Dermis blood vessel endothelial cell (primary cell): ENCODE measurements at regions not wholly inside any gene's neighbourhood (a gene's known extent, or its start where the extent isn't known, plus 50 kb on each side); places are given as distances from the start of the nearest gene placed in this dataset.

Experiments used
- DNase-seq: peaks from one replicate; pipeline ENCODE4 v3.0.0; 2010

DNA sequence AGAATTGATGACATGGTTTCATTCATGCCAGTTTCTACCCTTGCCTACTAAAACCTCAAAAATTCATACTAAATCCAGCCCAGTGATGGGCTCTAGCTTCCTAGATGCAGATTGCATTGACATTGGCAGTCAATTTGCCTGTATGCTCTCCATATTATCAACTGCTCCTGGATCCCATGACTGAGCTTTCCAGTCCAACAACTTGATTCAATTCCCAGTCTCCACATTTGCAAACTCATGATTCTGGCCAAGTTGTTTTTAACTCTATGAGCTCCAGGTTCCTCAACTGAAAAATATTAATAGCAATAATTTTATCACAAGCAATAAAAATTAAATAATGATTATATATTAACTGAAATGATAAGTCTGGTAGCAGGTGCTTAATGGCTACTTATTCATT, 51.0 kb upstream of the DSC1 start:
- no peak for DNase-seq

DNA sequence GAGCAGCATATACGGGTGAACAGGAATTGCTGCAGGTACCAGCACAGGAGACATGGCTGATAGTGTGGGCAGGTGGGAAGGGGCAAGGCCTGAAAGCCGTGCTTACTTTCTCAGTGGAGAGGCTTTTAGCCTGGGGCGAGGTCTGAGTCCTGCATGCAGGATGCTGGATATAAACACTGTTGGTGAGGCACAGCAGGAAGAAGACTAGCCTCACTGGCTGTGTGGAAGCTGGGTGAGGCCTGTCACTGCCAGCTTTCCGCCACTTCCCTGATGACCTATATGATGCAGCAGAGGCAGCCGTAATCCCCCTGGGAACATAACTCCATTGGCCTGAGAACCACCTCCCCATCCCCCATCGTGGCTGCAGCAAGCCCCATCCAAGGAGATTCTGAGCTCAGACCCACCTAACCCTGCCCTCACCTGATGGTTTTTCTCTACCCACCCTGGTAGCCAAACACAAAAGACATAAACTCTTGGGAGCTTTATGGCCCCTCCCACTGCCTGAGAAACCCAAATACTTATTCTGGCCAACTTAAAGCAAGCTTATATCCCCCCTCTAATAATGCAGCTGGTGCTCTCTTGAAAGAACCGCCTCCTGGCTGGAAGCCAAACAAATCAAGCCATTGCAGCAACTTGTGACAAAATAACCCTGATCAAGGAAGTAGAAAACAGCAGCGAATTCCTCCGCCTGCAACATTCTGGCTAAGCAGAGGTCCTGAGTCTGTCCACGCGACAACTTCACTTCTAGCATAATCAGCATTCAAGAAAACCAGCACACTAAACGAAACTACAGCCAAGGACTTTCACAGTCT, 54.6 kb upstream of the DSC1 start:
- peak; percentile 13 for DNase-seq

DNA sequence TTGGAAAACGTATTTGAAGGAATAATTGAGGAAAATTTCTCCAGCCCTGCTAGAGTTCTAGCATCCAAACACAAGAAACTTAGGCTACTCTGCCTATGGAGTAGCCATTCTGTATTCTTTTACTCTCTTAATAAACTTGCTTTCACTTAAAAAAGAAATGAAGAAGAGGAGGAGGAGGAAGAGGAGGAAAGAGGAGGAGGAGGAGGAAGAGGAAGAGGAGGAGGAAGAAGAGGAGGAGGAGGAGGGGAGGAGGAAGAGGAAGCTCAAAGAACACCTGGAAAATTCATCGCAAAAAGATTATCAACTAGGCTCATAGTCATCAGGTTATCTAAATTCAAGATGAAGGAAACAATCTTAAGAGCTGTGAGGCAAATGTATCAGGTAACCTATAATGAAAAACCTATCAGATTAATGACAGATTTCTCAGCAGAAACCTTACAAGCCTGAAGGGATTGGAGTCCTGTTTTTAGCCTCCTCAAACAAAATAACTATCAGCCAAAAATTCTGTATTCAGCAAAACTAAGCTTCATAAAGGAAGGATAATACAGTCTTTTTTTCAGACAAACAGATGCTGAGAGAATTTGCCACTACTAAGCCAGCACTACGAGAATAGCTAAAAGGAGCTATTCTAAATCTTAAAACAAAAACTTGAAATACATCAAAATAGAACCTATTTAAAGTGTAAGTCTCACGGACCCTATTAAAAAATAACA, 56.2 kb upstream of the DSC1 start:
- DNase-seq = no peak

DNA sequence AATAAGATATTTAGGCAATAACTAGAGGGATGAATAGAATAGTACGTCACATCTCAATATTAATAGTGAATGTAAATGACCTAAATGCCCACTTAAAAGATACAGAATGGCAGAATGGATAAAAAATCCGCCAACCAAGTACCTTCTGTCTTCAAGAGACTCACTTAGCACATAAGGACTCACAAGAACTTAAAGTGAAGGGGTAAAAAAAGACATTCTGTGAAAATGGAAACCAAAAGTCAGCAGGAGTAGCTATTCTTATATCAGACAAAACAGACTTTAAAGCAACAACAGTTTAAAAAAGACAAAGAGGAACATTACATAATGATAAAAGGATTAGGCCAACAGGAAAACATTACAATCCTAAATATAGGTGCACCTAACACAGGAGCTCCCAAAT, 56.7 kb upstream of the DSC1 start:
- no peak for DNase-seq

DNA sequence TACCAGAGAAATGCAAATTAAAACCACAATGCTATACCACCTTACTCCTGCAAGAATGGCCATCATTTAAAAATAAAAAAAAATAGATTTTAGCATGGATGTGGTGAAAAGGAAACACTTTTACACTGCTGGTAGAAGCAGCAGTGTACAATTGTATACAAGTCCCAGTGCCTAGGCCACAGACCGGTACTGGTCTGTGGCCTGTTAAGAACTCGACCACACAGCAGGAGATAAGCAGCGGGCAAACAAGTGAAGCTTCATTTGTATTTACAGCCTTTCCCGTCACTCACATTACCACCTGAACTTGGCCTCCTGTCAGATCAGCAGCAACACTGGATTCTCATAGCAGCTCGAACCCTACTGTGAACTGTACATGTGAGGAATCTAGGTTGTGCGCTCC, 60.7 kb upstream of the DSC1 start:
- DNase-seq = no peak

DNA sequence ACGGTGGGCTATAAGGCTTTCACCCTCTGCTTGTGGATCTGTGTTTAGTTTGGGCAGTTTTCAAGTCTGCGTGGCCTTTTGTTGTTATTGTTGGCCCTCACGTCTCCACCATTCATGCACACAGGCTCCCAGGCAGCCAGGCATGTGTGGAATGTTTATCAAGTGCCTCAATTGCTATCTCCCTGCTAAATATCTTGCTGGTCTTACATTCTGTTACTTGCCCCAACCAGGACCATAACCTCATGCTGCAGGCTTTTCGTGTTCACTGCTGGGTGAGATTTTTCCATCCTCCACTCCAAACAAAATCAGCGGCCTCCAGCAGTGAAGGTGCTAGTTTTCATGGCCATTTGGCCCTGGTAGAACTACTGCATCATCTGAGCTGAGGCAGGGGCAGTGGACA, 63.0 kb upstream of the DSC1 start:
- peak; percentile 31 for DNase-seq

DNA sequence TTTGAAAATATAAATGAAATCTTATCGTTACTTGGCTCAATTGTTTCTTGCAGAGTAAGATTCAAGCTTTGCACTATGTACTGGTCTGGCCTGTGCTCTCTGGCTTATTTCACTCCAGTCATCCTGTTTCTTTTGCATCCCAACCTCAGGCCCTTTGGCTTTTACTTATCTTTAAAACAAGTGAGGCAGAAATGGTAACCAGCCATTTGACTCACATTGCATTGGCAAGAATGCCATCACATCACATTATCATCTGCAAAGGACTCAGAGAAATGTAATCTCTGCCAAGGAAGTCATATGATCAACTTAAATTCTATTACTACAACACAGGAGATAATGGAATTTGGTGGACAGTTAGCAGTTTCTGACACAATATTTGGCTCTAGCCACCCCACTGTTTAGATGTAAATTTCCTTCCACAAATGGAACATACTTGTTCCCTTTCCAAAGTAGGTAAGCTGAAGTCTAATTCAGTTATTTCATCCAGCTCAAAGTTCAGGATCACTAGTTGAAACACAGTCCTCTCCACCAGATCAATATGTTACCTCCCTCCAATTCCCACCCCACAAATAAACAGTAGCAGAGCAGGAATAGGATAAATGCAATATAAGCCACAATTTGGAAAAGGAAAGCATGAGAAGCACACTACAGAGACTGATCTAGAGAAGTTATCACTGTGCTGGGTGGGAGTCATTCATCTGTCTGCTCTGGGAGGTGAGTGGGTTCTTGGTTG, 65.0 kb upstream of the DSC1 start:
- no peak for DNase-seq

DNA sequence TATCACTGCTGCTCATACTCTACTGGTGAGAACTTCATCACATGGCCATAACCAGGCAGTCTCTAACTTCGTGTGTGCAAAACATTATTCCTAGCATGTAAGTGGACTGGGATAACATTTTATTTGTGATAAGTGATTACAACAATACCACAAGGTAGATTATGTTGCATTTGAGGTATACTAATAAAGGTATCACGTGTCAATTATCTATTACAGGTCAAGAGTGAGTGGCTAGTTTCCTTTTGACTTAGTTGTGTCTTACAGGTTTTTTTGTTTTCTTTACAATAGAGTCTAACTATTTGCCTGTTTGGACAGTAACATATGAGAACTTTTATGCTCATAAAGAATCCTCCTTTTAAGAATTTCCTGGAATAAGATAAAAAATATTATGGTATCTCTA, 67.2 kb upstream of the DSC1 start:
- no peak for DNase-seq

DNA sequence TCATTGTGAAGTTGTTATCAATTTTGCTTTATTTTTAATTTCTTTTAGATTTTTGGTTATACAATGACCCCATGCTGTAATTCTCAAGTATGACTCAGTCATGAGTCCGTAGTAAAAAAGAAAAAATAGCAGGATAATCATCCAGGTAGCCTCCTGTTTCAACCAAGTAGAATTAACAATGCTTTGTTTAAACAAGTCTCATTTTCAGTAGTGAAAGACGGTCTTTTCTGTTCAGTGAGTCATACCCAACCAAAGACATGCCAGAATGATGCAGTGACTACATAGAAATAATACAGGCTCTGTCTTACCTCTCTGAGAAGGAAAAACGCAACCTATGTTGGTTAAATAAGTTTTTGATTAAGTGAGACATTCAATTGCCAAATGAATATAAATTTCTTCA, 67.8 kb upstream of the DSC1 start:
- no peak for DNase-seq

DNA sequence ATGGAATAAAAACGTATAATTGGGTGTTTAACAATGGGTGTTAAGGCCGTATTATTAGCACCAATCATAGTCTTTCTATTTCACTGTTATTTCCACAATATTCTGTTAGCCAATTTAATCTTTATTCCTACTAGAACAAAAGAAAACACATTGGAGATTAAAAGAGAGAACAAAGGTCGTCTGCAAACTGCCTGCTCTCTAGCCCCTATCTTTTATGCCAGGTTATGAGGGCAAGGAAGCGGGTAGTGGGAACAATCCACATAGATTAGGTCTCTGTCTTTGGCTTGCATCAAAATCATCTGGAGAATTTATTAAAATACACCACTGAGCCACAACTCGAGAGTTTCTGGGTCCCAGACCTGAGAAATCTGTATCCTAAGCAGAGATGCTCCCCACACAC, 69.4 kb upstream of the DSC1 start:
- no peak for DNase-seq

DNA sequence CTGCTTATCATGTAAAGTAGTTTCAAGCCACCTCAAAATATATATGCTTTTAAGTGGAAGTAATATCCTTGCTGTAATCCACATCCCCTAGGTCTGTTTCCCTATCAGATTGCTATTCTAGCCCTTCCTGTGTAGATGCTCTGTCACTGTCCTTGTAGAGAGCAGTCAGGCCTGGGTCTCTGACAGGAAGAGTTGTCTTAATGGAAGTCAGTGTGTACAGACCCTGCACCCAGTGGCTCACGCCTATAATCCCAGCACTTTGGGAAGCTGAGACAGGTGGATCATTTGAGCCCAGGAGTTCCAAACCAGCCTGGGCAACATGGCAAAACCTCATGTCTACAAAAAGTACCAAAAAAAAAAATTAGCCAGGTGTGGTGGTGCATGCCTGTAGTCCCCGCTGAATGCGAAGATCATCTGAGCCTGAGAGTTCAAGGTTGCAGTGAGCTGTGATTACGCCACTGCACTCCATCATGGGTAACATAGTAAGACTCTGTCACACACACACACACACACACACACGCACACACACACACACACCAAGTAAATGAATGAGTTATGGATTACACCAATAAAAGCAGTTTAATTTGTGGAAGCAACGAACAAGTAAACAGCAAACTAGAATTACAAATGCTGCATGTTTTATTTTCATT, 70.2 kb upstream of the DSC1 start:
- no peak for DNase-seq

DNA sequence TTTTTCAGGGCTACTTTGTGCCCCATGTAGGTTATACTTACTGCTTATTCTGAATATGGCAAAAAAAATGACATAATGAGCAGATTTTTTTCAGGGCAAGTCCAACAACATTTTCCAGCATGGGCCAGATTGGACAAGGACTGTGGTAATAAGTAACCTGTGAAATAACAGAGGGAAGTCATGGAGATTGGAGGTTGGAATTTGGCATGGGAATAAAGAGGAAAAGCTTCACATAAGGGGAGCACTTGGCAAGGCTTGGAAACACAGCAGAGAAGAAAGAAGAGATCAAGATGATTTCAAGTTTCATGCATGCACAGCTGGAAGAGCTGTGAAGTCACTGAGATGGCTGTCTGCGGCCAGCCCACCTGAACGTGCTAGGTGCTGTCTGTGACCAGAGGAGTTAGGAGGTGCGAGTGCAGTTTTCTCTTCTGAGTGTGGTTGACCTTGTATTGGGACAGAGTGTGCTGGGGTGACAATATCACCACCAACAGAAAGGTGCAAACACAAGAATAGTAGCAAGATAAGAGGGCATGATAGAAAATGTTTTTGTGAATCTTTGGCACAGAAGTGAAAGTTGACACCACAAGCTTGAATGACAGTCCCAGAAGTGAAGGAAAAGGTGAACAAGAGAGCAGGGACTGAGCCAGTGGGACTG, 71.1 kb upstream of the DSC1 start:
- no peak for DNase-seq

DNA sequence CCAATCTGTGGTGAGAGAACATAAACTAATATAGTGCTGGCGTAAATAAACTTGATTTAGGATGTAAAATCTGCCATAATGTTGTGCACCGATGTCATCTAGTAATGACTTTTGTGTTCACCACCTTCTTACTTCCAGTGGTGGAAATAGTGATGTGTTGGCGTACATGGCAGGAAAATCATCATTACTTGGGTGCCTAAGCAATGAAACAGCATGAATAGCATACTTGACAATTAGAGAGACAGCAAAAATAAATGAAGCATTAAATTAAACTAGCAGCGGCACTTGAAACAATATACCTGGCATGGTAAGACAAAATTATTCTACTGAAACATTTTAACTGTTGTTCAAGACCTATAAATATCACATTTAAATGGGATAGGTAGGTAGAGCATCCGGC, 73.2 kb upstream of the DSC1 start:
- no peak for DNase-seq

DNA sequence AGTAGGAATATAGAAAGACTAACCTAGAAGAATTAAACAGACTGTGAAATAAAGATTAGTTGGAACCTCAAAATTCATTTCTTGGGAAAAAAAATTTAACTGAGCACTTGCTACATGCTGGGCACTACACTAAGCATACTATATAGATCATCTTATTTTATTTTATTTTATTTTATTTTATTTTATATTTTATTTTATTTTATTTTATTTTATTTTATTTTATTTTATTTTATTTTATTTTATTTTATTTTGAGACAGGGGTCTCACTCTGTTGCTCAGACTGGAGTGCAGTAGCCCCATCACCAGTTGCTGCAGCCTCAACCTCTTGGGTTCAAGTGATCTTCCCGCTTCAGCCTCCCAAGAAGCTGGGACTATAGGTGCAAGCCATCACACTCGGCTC, 74.5 kb upstream of the DSC1 start:
- DNase-seq = no peak

DNA sequence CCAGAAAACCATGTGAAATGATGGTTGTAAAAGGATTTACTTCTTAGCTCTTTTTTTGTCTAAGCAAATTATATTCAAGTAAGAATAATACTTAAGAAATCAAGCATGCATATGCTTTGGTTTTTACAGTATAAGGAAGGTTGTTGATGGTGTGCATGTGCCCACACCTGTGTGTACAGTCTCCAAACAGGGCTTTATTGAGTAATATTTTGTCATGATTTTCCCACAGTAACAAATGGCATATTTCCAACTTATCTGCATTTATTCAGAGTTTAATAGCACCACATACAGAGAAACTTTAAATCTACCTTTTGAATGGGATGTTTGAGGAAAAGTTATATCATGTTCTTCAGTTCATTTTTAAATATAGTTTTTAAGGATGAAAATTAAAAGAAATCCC, 76.5 kb upstream of the DSG1 start:
- DNase-seq = no peak

DNA sequence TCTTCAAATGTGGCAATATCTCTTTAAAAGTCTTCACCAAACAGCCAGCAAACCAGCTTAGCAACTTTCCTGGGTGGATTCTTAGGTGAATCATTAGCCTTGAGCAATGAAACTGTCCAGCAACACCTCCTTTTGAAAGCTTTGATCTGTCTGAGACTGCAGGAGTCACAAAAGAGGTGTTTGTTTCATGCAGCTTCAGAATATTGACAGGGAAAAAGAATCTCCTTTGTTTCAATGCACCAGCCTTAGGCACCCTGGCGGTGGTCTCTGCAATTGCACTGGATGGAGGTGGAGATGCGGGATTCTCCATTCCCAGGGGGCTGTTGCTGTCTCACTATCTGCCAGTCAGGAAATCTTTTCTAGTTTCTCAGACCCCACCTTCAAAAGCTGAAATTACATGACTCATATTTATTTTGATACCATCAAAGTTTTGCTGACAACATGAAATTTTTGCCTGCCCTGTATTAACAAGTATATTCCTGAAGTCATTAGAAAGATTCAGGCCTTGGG, 76.0 kb upstream of the DSG1 start:
- no peak for DNase-seq

DNA sequence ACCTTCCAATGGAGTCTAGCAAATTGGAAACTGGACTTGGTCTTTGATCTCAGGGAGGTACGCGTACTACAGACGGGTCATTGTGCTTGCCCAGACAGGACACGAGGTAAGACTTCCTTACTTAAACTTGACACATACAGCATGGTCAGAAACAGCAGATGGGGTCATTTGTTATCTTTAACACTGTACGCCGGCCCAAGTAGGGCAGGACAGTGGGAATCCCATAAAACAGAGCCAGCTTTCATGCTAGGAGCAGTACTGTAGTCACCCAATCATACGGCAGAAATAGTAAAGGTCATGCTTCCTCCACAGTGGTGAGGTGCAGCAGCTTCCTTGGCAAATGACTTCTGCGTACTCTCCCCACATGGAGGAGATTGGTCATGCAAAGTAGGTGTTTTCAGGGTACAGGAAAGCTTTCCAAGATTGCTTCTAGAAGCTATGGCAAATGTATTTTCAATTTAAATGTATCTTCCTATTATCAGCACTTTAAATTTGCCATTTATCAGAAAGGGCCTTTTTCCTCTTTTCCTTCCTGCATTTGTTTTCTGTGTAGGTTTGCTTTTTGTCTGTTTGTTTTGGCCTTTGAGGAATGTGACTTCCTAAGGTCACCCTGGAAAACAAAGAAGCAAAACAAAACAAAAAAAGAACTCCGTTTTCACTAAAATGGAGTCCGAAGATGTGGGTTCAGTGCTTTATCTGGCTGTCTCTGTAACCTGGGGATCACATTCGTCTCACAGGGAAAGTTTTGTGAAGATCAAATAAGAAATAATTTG, 74.0 kb upstream of the DSG1 start:
- DNase-seq = peak; percentile 31

DNA sequence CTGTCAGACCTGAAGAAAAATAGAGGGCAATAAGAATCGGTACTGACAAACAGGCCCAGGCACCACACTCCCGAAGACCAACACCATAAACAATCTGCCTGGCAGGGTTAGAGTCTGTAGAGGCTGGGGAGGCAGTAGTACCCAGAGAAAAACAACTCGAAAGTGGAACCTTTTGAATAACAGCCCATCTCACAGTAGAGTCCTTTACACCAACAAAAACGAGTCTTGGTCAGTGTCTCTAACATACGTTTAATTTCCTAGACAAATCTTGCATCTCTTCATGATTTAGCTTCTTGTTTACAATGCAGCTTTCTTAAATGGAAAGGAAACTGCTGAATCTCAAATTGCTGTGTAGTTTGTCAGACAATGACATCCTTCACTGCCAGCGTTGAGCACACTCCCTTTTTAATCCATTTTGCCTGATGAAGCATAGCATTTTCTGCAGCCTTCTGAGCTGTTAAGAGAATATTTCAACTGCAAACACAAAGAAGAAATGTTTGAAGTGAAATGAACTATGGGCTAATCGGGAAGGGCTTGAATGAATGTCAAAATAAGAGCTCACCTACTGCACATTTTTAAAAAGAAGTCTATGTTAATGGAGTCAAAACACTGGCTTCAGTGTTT, 73.1 kb upstream of the DSG1 start:
- peak; percentile 12 for DNase-seq

DNA sequence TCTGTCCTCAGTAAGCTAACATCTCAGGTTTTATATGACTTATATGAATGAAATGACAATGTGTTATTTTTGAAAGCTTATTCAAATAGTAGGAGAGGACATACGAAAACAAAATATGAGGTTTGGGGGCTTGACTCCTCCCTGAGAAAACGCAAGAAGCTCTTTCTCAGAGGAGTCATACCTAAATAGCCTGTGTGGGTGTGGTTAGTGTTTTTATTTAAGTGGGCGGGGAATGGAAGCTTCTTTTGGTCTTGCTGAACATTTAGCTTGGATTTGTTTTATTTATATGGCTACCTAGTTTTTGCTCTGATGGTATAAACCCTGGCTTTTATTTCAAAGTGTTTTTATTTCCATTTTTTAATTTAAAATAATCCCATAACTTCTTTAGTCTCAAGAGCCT, 72.1 kb upstream of the DSG1 start:
- no peak for DNase-seq

DNA sequence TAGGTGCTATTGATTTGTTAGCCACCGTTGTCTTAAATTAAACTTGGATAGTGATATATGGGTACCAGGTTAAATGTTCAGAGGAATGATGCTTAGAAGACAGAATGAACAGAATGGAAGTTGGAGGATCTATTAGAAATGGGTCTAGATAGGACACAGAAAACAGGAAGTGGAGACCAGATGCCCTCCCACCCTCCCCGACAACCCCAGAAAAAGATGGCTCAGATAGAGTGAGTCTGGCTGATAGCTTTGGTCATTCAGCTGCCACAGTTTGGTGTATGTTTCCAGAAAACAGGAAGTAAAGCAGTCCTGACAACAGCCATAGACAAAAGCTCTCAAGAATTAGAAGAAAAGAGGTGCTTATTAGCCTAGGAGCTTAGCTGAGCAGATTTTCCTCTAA, 71.5 kb upstream of the DSG1 start:
- DNase-seq = no peak

DNA sequence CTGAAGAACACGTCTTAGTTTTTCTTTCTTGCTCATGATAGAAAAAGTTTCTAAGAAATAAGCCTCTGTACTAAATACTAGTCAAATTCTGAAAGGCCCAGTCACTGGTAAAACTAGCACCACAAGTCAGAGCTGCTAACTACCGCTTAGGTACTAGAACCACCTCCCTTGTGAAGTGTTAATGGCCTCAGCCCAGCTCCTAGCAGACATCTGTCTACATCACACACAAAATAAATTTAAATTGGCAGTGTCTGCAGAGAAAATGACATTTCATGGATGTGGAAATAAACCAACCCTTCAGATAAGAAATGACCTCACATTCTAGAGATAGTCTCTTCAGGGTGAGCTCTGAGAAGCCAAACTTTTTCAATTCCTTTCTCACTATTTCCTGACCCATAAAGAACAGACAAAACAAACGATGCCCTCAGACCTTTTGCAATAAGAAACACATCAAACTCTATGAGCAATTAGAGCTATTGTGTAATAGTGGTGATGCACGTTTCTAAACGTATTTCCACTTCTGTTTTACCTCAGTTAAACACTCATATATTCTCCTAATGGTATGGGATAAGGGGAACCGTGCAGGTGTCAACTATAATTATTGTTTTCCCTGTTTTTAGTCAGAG, 70.3 kb upstream of the DSG1 start:
- DNase-seq = no peak
